ENCODE measurements at regions not wholly inside any gene's neighbourhood (a gene's known extent, or its start where the extent isn't known, plus 50 kb on each side); places are given as distances from the start of the nearest gene placed in this dataset.

DNA sequence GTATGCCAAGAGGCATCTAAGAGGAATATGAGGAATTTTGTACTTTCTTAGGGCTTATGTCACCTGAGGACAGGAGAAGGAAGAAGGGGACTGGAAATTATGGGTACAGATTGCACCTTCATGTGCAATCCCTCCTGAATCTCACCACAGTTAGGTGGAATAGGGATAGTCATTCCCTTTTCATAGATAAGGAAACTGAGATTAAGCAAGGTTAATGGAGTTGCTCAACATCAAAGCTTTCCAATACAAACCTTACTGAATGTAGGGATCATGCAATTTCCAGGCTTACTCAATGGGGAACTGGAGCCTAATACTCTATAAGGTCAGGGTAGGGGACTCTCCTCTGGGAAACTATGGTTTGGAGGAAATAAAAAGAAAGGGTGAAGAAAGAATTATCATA lies 133.0 kb downstream of the C11orf87 start:
- no peak for DNase-seq

- no peak for DNase-seq
Observed at GRCh38 chr11:109564241-109564640, 142.3 kb downstream of the C11orf87 start.

DNA sequence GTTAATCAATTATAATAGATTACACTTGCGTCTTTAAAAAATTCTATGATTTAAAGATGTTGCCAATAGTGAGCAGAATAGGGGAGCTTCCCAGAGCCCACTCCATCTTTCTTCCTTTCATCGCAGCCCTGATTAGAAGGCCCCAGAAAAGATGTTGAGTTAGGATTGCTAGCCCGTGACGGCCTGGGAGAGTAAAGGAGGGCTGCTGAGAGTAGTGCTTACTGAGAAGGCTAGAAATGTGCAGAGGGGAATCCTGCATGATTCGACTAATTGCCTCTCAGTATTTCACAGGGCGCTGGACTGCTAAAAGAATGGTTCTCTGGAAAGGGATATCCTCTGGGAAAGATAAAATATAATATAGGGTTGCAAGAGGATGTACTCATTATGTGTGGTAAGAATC lies 160.5 kb downstream of the C11orf87 start:
- no peak for DNase-seq

DNA sequence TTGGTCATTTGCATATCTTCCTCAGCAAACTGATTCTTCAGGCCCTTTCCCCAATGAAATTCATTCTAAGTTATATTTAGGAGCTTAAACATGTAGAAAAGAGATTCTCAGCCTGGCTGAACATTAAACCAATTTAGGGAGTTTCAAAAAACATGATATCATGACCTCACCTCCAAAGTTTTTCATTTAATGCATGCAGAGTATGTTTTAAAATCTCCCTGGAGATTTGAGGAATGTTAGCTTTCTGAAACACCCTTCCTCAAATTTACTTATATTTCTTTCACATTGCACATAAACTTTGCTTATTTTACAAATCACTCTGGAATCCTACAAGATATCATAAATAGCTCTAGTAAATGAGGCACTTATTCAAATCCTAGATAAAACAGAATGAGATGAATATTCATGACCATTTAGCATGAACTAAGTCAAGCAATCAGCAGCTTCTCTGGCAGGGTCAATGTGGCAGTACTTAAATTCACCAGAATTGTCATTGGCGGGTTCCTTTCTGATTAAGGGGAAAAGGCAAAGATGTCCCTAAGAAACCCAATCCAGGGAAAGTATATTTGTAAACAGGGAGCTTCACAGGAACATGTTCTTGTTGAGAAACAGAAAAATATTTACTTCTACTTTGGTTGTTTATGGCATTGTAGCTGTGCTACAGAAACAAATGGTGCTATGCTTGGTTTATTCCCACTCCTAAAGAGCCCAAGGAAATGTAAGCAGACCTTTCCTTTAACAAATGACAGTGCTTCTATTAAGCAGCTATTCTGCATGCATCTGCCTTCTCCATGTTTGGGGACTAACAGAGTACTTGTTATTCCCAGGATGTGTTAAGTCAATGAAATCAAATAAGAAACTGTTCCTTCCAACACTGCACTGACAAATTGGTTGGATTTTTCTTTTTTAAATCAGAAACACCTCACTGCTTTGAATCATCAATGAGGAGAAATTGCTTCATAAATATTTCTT lies 162.3 kb downstream of the C11orf87 start:
- DNase-seq = no peak

- DNase-seq = peak; percentile 8 to 43
Observed at GRCh38 chr11:109586789-109587188, 164.8 kb downstream of the C11orf87 start.

DNA sequence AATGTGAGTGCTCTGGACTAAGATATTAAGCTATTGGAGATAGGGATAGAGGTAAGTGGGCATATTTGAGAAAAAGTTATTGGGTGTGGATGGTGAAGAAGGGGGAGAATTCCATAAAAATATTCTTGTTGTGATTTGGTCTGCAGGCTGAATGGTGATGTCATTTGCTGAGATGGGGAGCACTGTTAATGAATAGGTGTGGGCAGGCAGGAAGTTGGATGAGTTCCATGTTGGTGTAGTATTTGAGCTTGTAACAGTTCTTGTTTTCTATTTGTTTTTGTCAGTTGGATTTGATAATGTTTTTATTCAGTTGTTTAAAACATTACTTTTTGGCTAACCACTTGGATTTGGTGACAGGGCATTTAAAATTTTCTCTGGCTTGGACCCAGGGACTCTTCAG lies 168.8 kb downstream of the C11orf87 start:
- DNase-seq = no peak

DNA sequence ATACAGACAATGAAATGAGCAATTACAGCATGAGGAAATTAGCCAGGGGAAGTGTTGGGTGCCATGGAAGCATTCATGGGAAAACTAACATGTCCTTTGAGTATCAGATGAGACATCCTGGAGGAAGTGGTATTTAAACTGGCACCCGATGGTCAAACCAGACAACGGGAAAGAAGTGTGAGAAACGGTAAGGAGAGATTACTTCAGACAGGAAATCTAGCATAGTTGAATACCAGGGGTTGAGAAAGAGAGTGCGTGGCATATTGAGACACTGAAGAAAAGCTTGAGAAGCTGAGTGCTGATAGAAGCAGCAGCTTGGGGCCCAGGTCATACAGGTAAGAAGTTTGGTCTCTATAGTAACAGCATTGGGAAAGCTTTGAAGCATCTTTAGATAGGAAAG lies 175.3 kb downstream of the C11orf87 start:
- no peak for DNase-seq

- DNase-seq = peak; percentile 87 to 88
Observed at GRCh38 chr11:109604481-109605400, 182.8 kb downstream of the C11orf87 start.

GRCh38 chr11:109606256-109606655 lies 184.3 kb downstream of the C11orf87 start:
- DNase-seq = no peak

DNA sequence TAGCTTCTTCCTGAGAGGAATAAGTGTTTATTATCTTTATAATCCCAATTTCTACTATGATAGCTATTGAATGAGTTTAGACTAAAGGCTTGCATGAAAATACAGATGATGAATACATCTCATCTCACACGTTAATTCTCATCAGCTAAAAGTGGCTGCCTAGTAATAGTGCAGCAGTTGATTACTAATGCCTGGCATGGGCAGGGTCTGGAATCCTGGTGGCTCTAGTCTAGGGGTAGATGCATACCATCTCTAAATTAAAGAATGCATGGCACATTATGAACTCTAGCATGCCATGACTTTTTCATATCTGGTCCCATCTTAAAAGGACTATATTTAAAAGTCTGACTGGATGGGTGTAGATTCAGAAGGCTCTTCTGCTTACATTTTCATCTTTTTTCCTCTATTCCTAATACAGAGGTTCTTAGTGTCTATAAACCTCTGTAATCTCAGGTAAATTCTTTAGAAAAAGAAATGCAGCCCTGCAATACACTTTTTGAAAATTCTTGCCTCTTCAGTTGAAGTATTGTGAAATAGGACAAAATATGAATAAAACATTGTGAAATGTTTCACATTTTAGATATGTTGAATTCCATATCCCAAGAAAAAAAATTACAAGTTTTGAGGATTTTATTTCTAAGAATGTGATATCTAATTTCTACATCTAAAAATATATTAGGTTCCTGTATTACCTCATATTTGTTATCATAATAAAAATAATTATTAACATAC lies 187.6 kb downstream of the C11orf87 start:
- DNase-seq = no peak

DNA sequence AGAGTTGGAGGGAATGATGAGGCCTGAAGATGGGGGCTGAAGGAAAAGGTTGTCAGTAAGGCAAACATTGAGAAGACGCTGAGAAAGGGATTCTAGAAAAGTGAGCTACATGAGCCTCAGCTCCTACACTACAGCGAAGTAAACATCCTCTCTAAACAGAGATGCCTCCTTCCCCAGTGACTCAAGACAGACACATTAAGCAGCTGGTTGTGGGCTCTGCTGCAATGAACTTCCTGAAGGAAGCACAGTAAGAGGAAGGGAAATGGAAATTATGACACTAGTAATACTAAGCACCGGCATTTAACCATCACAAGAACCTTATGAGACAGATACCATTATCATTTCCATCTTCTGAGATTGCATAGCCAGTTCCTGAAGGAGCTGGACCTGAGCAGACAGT lies 190.5 kb downstream of the C11orf87 start:
- DNase-seq = no peak

DNA sequence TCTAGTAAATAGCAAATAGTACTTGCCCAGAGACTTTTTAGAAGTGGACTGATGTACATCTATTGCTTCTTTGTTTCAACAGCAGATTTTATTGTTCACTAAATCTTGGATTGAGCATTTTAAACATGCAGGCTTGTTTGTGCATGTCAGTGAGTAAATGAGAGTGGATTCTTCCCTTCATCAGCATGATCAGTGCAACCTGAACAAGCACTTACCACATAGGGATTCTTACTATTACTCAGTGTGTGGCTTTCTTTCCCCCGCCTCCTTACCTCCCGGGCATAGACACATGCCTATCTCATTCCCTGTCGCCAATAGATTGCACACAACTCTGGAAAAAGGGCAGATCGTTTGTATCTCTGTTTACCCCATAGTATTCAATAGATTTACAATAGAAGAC lies 197.5 kb downstream of the C11orf87 start:
- DNase-seq = no peak

GRCh38 chr11:109629734-109630133 lies 207.7 kb downstream of the C11orf87 start:
- no peak for DNase-seq

DNA sequence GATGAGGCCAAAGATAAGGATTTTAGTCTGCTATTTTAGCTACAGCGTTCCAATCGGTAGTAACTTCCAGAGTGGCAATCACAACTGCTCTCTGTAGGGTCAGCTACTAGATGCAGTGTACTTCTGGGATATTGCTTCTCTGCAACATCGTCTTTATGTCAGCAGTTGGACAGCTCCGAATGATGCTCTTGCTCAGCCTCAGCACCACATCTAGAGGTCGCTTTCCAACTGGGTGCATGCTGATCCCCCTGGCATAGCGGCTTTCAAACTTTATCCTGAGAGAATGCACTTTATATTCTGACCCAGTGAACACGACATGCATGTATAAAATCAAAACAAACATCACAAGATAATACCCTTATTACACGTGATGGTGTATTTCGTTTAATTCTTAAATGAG lies 219.6 kb downstream of the C11orf87 start:
- DNase-seq = no peak

DNA sequence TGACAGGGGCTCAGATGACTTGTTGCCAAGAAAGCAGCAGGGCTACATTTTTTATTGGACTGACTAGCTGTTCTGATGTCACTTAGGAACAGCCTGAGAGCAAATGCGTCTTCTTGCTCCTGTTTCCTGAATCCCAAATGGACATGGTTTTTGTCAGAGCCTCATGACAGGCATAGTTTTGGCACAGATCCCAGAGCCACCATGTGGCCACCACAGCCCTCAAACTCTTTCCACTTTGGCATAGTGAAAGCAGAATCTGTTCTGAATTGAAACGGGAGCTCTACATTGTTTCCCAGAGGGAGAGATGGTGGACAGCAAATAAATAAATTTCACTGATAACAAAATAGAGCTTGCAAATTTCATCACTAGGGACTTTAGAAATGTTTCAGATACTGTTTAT lies 222.2 kb downstream of the C11orf87 start:
- peak; percentile 64 to 93 for DNase-seq

GRCh38 chr11:109648804-109649203 lies 226.8 kb downstream of the C11orf87 start:
- DNase-seq = no peak

- no peak for DNase-seq
Observed at GRCh38 chr11:109654091-109654490, 232.1 kb downstream of the C11orf87 start.

DNA sequence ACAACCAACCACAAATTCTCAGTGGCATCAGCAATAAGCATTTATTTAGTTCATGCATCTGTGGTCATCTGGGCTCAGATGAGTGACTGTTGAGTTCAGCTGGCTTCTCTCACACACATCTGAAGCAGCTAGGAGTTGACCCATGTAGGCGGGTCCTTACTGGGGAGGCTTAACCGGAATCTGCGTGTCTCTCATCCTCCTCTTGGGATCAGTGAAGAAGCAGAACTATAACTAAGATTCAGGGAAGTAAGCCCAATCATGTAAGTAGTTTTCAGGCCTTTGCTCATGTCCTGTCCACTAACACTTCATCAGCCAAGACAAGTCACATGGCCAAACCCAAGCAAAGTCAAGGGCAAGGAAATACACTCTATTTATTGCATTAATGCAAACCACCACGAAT lies 236.2 kb downstream of the C11orf87 start:
- no peak for DNase-seq

DNA sequence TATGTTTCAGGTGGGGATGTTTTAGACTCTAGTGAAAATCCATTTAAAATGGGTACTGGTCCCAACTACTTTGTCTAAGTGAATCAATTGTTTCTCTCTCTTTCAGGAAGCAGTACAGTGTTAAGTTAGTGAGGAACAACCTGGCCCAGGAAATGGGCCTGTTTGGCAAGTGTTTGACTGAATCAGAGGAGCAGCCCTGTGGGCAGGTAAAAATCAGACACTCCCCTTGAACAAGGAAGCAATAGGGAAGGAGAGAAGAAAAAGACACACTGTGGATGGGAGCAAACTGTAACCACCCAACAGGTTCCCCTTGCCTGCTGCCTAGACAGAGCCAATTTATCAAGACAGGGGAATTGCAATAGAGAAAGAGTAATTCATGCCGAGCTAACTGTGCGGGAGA lies 245.7 kb downstream of the C11orf87 start:
- no peak for DNase-seq

- DNase-seq = no peak
Observed at GRCh38 chr11:109668973-109669634, 247.1 kb downstream of the C11orf87 start.

GRCh38 chr11:109677231-109677630 lies 255.2 kb downstream of the C11orf87 start:
- DNase-seq = no peak

DNA sequence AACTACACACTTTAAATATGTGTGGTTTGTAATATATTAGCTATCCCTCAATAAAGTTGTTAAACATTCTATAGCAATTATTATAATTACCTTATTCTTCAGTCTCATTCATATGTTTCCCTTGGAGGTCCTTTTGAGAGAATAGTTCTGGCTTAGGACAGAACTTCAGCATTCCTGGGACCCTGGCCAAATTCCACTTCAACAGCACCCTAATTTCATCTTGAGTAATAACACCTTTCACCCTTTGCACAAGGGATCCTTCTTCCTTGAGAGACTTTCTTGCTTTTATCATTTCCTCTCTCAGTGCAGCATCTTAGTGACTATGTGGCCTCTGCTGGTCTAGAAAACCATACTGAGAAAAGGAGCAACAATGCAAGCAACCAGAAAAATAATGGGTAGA lies 255.9 kb downstream of the C11orf87 start:
- no peak for DNase-seq

Measured in NCI-H524 (cell line).